Suppressor macrophage treated with lipopolysaccharide for 1 hour (primary cell): ENCODE measurements at regions not wholly inside any gene's neighbourhood (a gene's known extent, or its start where the extent isn't known, plus 50 kb on each side); places are given as distances from the start of the nearest gene placed in this dataset.
"Not testable (repeated sequence)": the region's sequence is repeated elsewhere in the genome, so short reads cannot be mapped to it uniquely, and the experiment has no call there.

ENCODE experiments used
- DNase-seq, 3 donors: peaks; one replicate each; pipeline ENCODE4 v3.0.0-alpha.2; 2020 to 2022

DNA sequence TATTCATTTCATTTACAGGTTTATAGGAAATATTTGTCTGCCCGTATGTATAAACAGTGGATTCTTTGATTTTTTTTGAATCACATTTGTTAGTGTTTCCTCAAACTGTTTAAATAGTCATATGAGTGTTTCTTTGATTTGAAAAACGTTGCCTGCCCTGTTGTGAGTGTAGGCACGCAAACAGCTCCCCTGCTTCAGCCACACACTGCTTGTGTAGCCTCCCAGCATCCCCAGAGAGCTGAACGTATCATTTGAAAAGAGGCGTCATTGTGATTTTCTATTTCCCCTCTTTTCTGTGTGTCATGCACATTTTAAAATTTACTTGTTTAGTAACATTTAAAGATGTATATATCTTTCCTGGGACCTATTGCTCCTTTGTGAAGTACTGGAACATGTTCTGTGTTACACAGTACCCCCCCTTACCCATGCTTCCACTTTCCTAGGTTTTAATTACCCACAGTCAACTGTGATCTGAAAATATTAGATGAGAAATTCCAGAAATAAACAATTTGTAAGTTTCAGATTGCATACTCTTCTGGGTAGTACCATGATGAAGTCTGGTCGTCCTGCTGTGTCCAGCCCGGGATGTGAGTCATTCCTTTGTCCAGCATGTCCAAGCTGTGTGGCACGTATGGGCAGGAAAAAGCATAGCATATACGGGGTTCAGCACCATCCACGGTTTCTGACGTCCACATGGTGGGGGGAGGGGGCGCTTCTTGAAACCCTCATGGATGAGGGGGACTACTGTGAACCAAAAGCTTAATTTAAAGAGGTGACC is 78.7 kb downstream of the NPIPB11 start:
- DNase-seq, result peak; percentile 14 to 28 (median 18)

DNA sequence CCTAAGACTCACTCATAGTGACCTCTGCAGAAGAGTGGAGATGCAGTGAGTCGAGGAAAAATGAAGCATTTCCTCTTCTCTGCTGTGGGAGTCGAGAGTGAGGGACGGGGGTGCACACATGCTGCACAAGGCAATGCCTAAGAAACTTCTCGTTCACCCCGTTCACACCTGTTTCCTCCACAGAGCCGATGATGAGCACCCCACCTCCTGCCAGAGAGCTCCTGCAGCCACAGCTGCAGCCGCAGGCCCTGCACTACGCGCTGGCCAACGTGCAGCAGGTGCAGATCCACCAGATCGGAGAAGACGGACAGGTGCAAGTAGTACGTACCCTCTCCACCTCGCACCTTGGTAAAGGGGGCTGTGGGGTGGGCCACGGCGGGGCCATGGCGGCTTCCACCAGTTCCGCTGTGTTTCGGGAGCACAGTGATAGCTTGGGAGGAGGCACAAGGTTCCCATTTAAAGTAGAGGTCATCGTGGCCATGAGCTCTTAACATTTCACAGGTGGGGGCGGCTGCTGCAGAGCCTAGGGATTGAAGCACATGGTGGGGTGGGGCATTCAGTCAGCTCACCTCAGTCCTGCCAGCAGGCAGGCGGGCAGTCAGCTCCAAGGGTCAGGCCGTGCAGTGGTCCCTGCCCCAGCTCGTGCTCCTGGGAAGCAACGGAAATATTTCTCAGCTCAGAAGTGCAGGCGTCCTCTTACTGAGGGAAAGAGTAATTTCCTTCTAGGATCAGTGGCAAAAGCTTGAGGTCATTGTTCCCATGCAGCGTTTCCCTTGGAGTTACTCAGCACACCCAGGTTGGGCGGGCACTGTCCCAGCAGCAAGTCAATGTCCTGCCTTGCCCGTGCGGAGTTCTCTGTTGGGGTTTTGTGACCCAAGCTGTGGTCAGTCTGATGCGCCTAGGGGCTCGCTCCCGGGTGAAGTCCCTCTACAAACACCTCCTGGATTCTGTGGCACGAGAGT is 80.1 kb downstream of the NPIPB11 start:
- not testable (repeated sequence) for DNase-seq

DNA sequence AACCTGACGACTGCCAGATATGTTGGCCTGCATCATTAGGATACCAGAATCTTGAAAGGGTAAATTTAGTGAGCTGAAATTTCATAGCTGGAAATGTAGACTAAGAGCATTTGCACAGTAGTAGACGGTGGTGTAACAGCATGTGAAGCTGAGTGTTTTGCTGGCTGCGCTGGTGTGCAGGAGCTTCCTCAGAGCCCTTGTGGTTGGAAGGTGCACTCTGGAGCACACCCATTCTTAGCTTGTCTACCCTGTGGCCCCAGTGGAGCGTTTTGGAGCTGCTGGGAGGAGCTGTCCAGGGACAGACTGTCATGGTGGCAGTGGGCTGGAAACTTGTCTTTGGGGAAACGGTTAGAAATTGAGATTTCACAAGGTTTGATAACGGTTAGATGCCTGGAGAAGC is 82.8 kb downstream of the NPIPB11 start:
- DNase-seq, result not testable (repeated sequence)

DNA sequence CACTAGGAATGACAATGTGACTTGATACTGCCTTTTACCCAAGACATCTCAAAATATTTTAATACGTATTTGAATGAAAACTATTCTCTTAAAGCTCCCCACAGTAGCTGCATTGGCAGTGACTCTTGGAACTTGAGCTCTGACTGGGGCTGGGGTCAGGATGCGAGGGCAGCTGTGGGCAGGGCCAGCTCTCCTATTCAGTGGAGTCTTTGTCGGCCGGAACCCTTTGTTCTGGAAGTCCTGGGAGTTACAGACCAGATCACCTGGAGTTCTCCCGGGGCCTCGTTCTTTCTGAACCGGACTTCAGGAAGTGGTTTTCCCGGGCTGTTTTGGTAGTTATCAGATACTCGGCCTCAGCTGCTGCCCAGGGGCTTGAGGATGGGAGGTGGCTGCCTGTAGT is 84.9 kb downstream of the NPIPB11 start:
- DNase-seq, result no peak

DNA sequence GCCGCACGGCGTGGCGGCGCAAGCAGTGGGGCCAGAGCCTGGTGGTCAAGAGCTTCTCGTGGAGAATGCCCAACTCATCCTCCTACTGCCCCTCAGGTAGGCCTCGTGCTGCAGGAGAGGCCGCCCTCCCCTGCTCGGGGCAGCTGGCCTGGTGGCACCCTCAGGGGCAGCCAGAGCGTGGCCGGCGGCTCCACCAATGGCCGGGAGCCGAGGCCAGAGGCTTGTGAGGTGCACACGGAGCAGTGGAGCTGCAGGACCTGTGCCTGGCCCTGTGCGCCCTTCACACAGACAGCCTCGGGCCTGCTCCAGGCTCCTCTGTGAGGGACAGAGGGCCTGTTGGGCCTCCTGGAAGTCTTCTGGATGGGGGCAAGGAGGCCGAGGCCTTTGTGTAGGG is 85.5 kb downstream of the NPIPB11 start:
- DNase-seq, result no peak

DNA sequence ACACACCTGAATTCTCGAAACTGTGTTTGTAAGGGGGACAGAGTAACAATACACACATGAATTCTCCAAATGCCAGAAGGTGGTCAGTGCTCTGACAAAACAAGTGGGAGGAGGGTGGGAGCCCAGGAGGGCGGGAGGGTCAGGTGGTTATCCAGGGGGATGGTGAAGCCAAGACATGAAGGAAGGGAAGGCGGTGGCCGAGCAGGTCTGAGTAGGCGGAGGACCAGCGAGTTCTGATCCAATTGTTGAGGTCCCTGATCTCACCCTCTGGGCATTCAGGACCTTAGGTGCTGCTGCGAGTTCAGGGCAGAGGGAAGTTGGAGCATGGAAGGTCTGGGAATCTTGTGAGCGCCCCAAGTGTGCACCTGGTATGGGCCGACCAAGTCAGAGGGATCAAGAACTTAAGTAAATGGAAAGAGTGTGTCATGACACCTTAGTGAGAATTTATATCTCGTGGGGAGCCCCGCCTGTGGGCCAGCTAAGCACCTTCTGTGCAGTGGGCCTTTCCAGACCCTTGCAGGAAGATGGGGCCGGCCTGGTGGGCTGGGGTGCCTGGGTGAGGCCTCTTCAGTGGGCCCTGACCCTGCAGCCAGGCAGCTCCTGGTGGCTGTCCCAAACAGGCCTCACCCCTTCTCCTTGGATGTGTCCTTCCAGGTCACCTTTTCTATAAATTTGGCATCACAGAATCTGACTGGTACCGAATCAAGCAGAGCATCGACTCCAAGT is 86.1 kb downstream of the NPIPB11 start:
- no peak for DNase-seq

DNA sequence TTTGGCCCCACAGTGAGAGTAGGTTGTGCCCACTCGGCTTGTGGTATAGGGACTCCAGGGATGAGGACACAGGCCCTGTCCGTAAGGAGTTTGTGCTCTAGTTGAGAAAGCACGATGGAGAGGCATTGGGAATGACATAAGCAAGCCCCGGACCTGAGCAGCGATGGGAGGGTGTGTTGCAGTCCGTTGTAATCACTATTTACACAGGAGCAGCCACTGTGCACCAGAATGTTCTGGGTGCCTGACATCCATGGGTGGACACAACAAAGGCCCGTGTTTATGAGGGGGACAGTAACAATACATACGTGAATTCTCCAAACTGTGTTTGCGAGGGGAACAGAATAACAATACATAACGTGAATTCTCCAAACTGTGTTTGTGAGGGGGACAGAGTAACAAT is 86.8 kb downstream of the NPIPB11 start:
- no peak for DNase-seq

DNA sequence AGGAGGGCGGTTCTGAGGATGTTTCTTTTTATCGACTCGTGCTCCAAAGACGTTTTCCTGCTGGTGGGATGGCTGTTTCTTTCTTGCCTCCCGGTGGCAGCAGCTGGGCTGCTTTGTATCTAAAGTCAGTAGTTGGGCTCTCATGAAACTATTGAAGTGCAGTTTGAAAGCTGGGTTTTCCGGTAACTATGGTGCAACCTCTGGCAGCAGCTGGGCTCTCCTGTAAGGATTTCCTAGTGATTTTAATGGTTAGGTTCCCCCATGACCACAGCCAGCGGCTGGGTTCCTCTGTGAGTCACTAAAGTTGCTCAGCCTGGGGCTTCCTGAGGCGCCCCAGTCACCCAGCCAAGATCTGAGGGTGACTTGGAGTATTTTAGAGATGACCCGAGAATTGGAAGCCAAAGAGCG is 87.9 kb downstream of the NPIPB11 start:
- DNase-seq, result peak; percentile 90 to 95 (median 92)

DNA sequence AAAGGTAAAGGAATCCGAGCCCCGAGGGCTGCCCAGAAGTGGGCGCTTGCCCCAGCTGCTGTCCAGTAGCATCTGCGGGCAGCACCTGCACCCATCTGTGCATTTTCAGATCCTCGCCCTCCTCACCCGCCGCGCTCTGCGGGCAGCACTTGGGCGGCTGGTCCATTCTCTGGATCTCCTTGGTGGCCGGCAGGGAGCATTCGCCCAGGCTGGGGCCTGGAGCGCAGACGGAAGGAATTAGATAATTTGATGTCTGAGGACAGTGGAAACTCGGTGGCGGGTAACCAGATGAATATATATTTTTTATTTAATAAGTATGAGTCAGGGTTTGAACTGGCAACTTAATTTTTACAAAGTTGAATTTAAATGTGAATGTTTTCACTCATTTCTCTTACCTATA is 88.5 kb downstream of the NPIPB11 start:
- peak in 1 of 3 donors; percentile 11 for DNase-seq

DNA sequence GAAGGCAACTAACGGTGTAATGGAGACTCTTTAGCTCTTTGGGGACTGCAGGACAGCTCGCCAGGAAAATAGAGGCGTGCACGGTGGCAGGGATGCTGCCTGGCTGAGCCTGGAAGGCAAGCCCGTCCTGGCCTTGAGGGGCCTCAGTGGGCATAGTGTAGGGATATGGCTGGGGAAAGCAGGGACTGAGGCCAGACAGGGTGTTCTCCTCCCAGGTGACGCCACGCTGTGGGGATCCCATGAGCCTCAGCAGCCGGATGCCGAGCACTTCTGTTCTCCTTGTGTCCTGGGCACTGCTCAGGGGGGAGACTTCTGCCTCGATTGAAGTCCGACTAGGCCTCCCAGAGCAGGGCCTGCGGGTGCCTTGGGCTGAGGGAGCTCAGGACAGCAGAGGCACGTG is 89.2 kb downstream of the NPIPB11 start:
- no peak for DNase-seq

DNA sequence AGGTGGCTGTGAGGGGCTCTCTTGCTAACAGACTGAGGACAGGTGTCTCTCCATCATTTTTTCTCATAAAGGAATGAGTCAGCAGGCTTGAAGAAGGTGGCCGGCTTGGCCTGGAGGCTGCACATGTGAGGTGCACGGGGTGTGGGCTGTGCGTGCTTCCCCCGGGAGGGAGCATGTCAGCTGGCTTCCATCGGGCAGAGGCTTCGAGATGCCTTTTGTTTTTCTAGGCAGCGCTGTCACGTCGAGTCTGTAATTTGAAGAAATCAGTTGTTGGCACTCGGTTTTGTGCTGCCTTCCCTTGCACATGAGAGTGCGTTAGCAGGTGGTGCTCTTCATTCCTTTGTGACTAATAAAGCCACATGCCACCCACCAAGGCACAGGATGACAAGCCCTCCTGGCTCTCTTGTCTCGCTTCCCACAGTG is 89.7 kb downstream of the NPIPB11 start:
- no peak for DNase-seq

DNA sequence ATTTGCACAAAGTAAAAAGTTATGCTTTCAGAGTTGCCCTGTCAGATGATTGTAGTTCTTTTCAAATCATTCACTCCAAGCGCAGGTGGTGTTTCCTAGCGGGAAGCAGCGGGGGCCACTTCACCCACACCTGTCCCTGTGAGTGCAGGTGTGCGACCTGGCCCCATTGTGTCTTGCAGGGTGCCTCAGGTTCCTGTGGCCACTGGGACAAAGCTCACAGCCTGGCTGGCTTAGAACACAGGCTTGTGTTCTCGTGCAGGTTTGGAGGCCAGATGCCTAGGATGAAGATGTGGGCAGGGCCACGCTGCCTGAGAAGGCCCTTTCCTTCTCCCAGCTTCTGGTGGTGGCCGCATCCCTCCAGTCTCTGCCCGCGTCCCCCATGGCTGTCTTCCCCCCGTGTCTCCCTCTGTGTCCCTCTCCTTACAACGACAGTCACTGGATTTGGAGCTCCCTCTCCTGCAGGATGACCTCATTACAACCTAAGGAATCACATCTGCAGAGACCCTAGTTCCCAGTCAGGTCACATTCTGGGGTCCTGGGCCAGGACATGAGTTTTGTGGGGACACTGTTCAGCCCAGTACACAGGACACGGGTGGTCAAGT is 90.5 kb downstream of the NPIPB11 start:
- no peak for DNase-seq

DNA sequence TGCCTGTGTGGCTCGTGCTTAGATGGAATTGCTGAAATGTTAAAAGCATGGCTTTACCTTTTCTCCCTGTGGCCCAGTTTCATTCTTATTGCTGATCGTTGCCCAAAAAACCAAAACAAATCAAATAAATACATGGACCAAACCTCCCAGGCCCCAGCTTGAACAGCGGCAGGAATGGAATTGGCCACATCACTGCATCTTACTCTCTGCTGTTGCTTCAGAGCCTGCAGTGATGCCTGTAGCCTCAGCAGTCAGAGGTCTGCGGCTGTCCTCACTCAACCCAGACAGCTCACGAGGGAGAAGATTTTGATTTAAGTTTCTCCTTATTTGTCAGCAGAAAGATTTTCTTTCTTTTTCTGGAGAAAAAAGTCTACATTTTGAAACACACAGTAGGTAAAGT is 91.5 kb downstream of the NPIPB11 start:
- no peak for DNase-seq

DNA sequence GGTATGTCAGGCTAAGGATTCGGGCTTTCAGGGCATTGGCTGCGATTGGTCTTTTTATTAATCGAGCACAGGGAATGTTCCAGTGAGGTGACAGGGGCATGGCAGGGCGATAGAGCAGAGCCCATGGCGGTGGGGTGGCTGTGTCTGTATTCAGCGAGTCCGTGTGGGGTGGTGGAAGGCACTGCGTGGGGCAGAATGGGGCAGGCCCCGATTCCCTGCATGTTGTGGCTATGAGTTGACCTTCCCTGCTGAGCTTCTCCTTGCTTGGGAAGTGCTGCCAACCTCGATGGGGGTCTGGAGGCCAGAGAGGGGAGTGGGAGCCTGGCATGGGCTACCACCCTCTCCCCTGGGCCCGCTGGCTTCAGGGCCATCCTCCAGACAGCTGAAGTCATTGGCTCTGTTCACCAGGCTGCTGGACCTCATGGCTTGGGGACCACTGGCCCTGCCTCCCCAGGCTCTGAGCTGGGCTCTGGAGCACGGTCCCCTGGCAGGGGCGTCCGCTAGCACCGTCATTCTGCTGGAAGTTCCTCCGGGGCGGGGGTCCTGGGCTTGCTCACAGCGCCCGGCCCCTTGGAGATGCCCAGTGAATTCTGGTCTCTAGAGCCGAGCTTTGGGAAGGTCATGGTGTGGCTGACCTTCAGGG is 92.1 kb downstream of the NPIPB11 start:
- no peak for DNase-seq

DNA sequence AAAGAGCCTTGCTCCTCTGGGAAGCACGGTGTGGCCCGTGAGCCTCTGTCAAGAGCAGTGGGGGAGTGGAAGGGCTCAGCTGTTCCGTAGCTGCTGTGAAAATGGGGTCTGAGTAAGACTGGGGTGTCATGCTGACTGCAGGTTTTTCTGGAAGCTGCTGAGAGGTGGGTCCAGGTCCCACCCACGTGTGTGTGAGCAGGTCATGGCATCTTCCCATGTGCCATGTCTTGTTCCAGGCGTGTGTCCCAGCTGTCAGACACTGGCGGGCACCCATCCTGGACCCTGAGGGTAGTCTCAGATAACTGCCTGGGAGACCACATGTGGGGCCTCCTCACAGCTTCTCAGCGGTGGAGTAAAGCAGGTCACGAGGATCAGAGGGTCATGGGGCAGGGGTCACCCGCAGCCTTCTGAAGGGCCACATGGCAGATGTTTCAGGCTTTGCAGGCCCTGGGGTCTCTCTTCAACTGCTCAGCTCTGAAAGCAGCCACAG is 92.9 kb downstream of the NPIPB11 start:
- no peak for DNase-seq

DNA sequence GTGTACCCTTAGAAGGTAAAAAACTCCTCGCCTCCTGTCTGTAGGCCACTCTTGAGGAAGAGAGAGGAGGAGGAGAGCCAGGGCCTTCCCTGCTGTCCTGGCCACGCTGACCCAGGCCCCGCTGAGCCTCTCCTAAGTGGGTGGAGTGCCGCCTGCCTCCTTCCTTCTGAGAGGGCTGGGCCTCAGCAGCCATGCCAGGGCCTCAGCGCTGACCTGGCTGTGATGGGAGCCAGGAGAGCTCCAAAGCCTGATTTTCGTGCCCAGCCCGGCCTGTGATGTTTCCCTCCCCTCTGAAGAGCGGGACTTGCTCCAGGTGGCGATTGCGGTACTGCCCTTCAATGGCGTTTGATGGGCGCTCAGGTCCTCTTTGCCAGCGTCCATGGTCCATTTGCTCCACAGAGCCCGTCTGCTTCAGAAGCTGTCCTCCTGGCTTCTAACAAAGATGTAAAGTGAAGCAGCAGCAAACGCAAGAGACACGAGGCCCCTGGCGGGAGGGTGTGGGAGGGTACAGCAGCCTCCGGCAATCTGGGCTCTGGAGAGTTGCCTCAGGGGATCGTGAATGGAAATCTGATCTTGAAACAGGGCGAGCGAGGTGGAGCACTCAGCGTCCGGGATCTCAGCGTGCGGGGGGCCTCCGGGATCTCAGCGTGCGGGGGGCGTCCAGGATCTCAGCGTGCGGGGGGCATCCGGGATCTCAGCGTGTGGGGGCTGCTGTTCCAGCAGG is 93.5 kb downstream of the NPIPB11 start:
- no peak for DNase-seq

DNA sequence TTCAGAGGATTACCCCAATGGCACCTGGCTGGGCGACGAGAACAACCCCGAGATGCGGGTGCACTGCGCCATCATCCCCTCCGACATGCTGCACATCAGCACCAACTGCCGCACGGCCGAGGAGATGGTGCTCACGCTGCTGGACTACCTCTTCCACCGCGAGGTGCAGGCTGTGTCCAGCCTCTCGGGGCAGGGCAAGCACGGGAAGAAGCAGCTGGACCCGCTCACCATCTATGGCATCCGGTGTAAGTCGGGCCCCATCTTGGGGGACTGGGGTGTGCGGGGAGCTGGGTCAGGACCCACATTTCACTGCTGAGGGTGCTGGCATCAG is 94.2 kb downstream of the NPIPB11 start:
- not testable (repeated sequence) for DNase-seq

DNA sequence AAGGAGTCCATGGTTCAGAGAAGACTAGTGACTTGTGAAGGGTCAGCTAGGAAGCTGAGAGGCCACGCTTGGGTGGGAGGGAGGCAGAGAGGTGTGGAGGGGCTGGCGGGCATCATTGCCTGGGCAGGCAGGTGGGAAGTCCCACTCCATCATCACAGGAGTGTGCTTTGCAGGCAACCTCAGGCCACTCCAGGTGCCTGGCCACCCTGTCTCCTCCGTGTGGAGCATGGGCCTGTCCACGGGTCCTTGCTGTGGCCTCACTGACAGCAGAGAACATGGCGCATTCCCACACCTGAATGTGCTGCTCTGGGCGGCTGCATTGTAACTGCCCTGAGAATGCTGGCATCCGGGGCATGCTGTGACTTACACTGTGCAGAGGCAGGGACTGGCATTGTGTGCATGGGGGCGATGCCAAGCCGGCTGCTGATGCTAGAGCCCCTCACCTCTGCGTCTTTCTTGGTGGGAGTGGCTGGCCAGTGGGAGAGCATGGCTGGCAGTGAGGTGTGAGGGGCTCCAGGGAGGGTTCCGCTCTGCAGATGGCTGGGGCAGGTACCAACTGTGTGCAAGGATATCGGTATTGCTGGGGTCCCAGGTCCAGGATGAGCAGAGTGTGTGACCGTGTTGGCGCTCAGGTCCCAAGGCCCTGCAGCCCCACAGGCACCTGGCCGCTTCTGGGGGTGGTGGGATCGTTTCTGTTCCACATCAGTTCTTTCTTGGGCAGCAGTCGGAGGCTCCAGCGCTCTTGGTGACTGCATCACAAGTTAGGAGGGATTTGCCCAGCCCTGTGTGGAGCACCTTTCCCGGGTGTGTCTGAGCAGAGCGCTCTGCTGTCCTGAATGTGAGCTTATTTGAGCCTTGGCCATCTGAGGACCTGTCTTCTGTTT is 94.8 kb downstream of the NPIPB11 start:
- DNase-seq, result no peak

DNA sequence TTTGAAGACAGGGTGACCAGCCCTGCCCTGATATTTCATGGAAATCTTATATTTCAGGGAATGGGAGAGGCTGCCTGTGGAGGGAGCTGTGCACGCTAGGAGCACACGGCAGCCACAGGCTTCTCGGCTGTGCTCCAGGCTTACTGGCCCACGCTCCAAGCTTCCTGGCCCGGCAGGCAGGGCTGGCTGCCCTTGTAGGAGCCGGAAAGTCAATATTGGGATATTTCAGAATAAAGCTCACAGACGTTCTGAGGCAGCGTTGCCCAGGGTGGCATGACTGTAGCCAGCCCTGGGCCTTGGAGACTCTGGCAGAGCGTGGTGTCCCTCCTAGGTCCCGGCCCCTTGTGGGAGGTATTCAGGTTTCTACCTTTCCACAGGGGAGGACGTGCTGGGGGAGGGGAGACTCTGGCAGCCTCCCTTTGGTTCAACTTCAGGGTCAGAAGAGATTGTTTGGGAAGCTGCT is 95.6 kb downstream of the NPIPB11 start:
- DNase-seq, result no peak

DNA sequence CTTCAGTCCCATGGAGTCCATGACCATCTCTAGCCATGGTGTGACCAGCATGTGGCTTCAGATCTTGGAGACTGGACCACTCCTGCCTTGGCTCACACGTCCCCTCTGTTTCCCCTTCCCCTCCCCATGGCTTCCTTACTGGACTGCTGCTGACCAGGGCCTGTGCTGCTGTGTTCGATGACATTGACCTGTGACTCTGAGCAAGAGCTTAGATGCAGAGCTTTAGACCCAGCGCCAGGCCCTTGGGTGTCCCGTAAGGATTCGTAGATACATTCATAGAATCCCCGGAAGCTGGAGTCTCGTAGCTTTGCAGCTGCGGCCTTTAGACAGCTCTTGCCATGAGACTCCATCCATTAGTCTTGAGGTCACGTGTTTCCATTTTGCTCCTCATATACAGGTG is 96.3 kb downstream of the NPIPB11 start:
- not testable (repeated sequence) for DNase-seq
